HepG2 (cell line): ENCODE measurements at regions not wholly inside any gene's neighbourhood (a gene's known extent, or its start where the extent isn't known, plus 50 kb on each side); places are given as distances from the start of the nearest gene placed in this dataset.

Source experiments
- ATAC-seq: fragments of 200-7000 bp; cut with Tn5 transposase; 3 replicates; pipeline ENCODE4 v1.9.1; 2020; ENCODE audit warnings: mild to moderate bottlenecking, moderate library complexity
- BruUV-seq: library from RNA; stranded (reverse); fragments of 400-500 nt; replicated peaks from 2 replicates; lab custom pipeline; 2021; lab: Mats Ljungman, UMichigan
- CTCF ChIA-PET: fragments of 300-600 bp; formaldehyde crosslinking; extraction: SDS; loops from one replicate; lab custom pipeline; 2021; ENCODE audit warnings: low total read pairs, inconsistent platforms, low intra/inter-chr PET ratio; lab: Yijun Ruan, JAX
- POLR2A ChIA-PET: fragments of 350-600 bp; sonication (Branson Sonifier 250); formaldehyde crosslinking; loops from one replicate; lab custom pipeline; 2020; ENCODE audit warnings: antibody characterized with exemption, inconsistent platforms; lab: Yijun Ruan, JAX
- DNase-seq: peaks from one replicate; pipeline ENCODE4 v3.0.0-alpha.2; 2015; ENCODE audit warnings: low spot score
- FAIRE-seq: peaks from 3 replicates; lab custom pipeline; 2011; peaks lifted over from hg19 to GRCh38; lab: Jason Lieb, UNC
- H2AFZ ChIP-seq: one replicate; pipeline ENCODE4 v1.6.1; 2011; ENCODE audit warnings: low read length, inconsistent platforms
- H3K27ac ChIP-seq: fragments of 300-600 bp; 3 replicates; pipeline ENCODE4 v1.8.0; 2011; ENCODE audit warnings: mixed run types, mild to moderate bottlenecking, mixed read lengths, low read length, inconsistent platforms; ENCODE audit not compliant: insufficient read depth; ENCODE audit errors: extremely low read length
- H3K27me3 ChIP-seq, 2 experiments: fragments of 200-600 bp in 1 of 2; 2 replicates in 1 of 2; 3 replicates in 1 of 2; pipeline versions ENCODE4 v1.6.0 to v1.8.0; 2011; ENCODE audit warnings: low read length in 2 of 2, mild to moderate bottlenecking in 2 of 2, moderate library complexity in 2 of 2, inconsistent platforms in 1 of 2; ENCODE audit not compliant: insufficient read depth in 2 of 2, control insufficient read depth in 1 of 2
- H3K36me3 ChIP-seq, 2 experiments: fragments of 200-600 bp in 1 of 2; replicated peaks in 1 of 2; 2 replicates in 1 of 2; 3 replicates in 1 of 2; pipeline versions ENCODE4 v1.5.1 to v1.8.0; 2011; ENCODE audit warnings: low read length in 2 of 2, inconsistent platforms in 1 of 2; ENCODE audit not compliant: insufficient read depth in 2 of 2, control insufficient read depth in 1 of 2
- H3K4me1 ChIP-seq: 2 replicates; pipeline ENCODE4 v1.5.1; 2012; ENCODE audit warnings: low read length, inconsistent platforms; ENCODE audit not compliant: insufficient read depth
- H3K4me2 ChIP-seq: 2 replicates; pipeline ENCODE4 v1.6.0; 2011; ENCODE audit warnings: low read depth, low read length, inconsistent platforms
- H3K4me3 ChIP-seq, 3 experiments: fragments of 200-600 bp in 1 of 3; sonication (generic), shearing (Covaris generic) in 1 of 3; replicated peaks in 1 of 3; 2 replicates each; pipeline ENCODE4 v1.5.1; 2011 to 2016; ENCODE audit warnings: low read length in 3 of 3, inconsistent platforms in 2 of 3, low read depth in 2 of 3, mild to moderate bottlenecking in 2 of 3, control low read depth in 1 of 3, mixed read lengths in 1 of 3; ENCODE audit not compliant: insufficient read depth in 1 of 3
- H3K79me2 ChIP-seq: one replicate; pipeline ENCODE4 v1.6.1; 2011; ENCODE audit warnings: low read length, inconsistent platforms; ENCODE audit not compliant: insufficient read depth
- H3K9ac ChIP-seq: 2 replicates; pipeline ENCODE4 v1.6.0; 2011; ENCODE audit warnings: mild to moderate bottlenecking, low read depth, low read length, inconsistent platforms; ENCODE audit not compliant: insufficient read depth
- H3K9me3 ChIP-seq: 2 replicates; pipeline ENCODE4 v1.5.1; 2012; ENCODE audit warnings: mild to moderate bottlenecking, low read length
- H4K20me1 ChIP-seq: 2 replicates; pipeline ENCODE4 v1.6.0; 2011; ENCODE audit warnings: inconsistent platforms, mild to moderate bottlenecking, low read length, moderate library complexity; ENCODE audit not compliant: insufficient read depth
- EP300 ChIP-seq, 3 experiments: sonication (generic) in 1 of 3; formaldehyde crosslinking in 1 of 3; IDR thresholded peaks; 2 replicates each; pipeline versions ENCODE4 v1.5.1 to v1.6.1; 2011 to 2020; ENCODE audit warnings: low read depth in 2 of 3, low read length in 2 of 3, borderline replicate concordance in 1 of 3, improper control_type of control experiment in 1 of 3, mild to moderate bottlenecking in 1 of 3, missing genetic modification reagents in 1 of 3, moderate library complexity in 1 of 3
- PCBP2 ChIP-seq: fragments of 200-400 bp; formaldehyde crosslinking; optimal IDR thresholded peaks from 2 replicates; pipeline ENCODE3; 2018; ENCODE audit warnings: low read length, low read depth; ENCODE audit not compliant: poor library complexity, severe bottlenecking
- ZFY ChIP-seq: sonication (generic); formaldehyde crosslinking; IDR thresholded peaks from 2 replicates; pipeline ENCODE4 v1.4.0; 2020; ENCODE audit warnings: missing genetic modification reagents
- ZNF230 ChIP-seq: sonication (generic); formaldehyde crosslinking; IDR thresholded peaks from 2 replicates; pipeline ENCODE4 v1.4.0; 2020; ENCODE audit warnings: mild to moderate bottlenecking, missing genetic modification reagents
- ZNF543 ChIP-seq: sonication (generic); formaldehyde crosslinking; IDR thresholded peaks from 2 replicates; pipeline ENCODE4 v1.4.0; 2020; ENCODE audit warnings: mild to moderate bottlenecking, missing genetic modification reagents
- ZNF557 ChIP-seq: sonication (generic); formaldehyde crosslinking; IDR thresholded peaks from 2 replicates; pipeline ENCODE4 v1.4.0; 2020; ENCODE audit warnings: missing genetic modification reagents
- ZNF580 ChIP-seq: IDR thresholded peaks from 2 replicates; pipeline ENCODE4 v1.6.1; 2016; ENCODE audit warnings: low read depth, borderline replicate concordance
- ZNF589 ChIP-seq: sonication (generic); formaldehyde crosslinking; conservative IDR thresholded peaks from 2 replicates; pipeline ENCODE4 v1.8.0; 2022; ENCODE audit warnings: mild to moderate bottlenecking, moderate library complexity, missing genetic modification reagents
- ZNF7 ChIP-seq: IDR thresholded peaks from 2 replicates; pipeline ENCODE4 v1.6.1; 2016; ENCODE audit warnings: missing biosample characterization, missing genetic modification reagents
- WGBS: methylation state at CpG from one replicate; pipeline ENCODE4 v1.1.6; 2017; ENCODE audit warnings: low lambda C conversion rate; 5-methylcytosine and 5-hydroxymethylcytosine counted together
- in situ Hi-C: cut with HindIII; loops from 2 replicates; pipeline ENCODE4 v1.10.0; 2017; ENCODE audit warnings: low pct_unique_long_range_greater_than_20kb; ENCODE audit not compliant: extremely low pct_ligation_motif_present
- intact Hi-C: fragments of 100-400 bp; cut with micrococcal nuclease; formaldehyde crosslinking; loops from one replicate; pipeline ENCODE4 v1.10.0; 2022; ENCODE audit not compliant: unreplicated experiment

- TF ChIP-seq ZNF580 (CRISPR knock-in tag) (no peak), EP300 (IDR thresholded peaks at IDR 0.05; ENCODE audit: low read depth in 2 of 2, low read length in 2 of 2) (no peak), EP300 (CRISPR knock-in tag; IDR thresholded peaks at IDR 0.05; ENCODE audit: borderline replicate concordance) (no peak), PCBP2 (no peak)
- TF ChIP-seq, all 625 proteins: peak for 0
These were observed 353.6 kb downstream of the TRIML1 start (continued) for GRCh38 chr4:188492886-188493285.

- no peak overlapping the region for H3K27ac ChIP-seq
- ATAC-seq (no peak), FAIRE-seq (no peak), DNase-seq (no peak)
- ChIA-PET CTCF (no interaction called here), POLR2A (no interaction called here)
- no peak overlapping the region for H2AFZ ChIP-seq
- no peaks in the 10 kb centered on the region for H3K36me3 ChIP-seq
- H3K27me3 ChIP-seq: no peaks in the 10 kb centered on the region
- no peak overlapping the region for H3K4me2 ChIP-seq
- in situ Hi-C loops: no loop called here
- no peaks in the 10 kb centered on the region for H3K79me2 ChIP-seq
- no peaks in the 10 kb centered on the region for H3K4me1 ChIP-seq
- TF ChIP-seq ZFY (CRISPR knock-in tag) (no peak), ZNF7 (CRISPR knock-in tag) (peak; percentile 97), ZNF230 (CRISPR knock-in tag) (no peak), ZNF557 (CRISPR knock-in tag) (no peak), ZNF543 (CRISPR knock-in tag) (no peak), ZNF589 (CRISPR knock-in tag) (no peak)
- TF ChIP-seq, all 625 proteins: peak for 1
- intact Hi-C loops: no loop called here
- peaks cover 9% of the 10 kb centered on the region; the same call in 1 of the 2 replicates for H3K9me3 ChIP-seq
- no peak overlapping the region for H3K4me3 ChIP-seq
- no peak overlapping the region for H3K9ac ChIP-seq
- WGBS: 64% methylated on average over 2 of the region's 2 CpGs
- BruUV-seq: no TSS peak
- no peaks in the 10 kb centered on the region for H4K20me1 ChIP-seq
These were observed 355.9 kb downstream of the TRIML1 start for GRCh38 chr4:188495169-188495568.
